WI38 (cell line): ENCODE measurements at regions not wholly inside any gene's neighbourhood (a gene's known extent, or its start where the extent isn't known, plus 50 kb on each side); places are given as distances from the start of the nearest gene placed in this dataset.
"Not testable (repeated sequence)": the region's sequence is repeated elsewhere in the genome, so short reads cannot be mapped to it uniquely, and the experiment has no call there.

Source experiments
- H3K4me3 ChIP-seq: 2 replicates; pipeline ENCODE4 v1.5.1; 2011; ENCODE audit warnings: low read depth, mild to moderate bottlenecking, control low read depth, low read length
- TF ChIP-seq, protein P1 (sequence below): IDR thresholded peaks from 2 replicates; pipeline ENCODE4 v1.5.1; 2012; ENCODE audit warnings: low read depth, mild to moderate bottlenecking, control low read depth, low read length

GRCh38 chr6:78670802-78671201 lies 196.5 kb upstream of the IRAK1BP1 start:
- TF ChIP-seq, protein P1, sequence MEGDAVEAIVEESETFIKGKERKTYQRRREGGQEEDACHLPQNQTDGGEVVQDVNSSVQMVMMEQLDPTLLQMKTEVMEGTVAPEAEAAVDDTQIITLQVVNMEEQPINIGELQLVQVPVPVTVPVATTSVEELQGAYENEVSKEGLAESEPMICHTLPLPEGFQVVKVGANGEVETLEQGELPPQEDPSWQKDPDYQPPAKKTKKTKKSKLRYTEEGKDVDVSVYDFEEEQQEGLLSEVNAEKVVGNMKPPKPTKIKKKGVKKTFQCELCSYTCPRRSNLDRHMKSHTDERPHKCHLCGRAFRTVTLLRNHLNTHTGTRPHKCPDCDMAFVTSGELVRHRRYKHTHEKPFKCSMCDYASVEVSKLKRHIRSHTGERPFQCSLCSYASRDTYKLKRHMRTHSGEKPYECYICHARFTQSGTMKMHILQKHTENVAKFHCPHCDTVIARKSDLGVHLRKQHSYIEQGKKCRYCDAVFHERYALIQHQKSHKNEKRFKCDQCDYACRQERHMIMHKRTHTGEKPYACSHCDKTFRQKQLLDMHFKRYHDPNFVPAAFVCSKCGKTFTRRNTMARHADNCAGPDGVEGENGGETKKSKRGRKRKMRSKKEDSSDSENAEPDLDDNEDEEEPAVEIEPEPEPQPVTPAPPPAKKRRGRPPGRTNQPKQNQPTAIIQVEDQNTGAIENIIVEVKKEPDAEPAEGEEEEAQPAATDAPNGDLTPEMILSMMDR: no peak
- H3K4me3 ChIP-seq: no peak overlapping the region

GRCh38 chr6:78676069-78677007 lies 191.0 kb upstream of the IRAK1BP1 start:
- H3K4me3 ChIP-seq: not testable (repeated sequence)

- TF ChIP-seq, protein P1: no peak
- no peak overlapping the region for H3K4me3 ChIP-seq
These were observed 178.7 kb upstream of the IRAK1BP1 start for GRCh38 chr6:78688668-78689067.

- H3K4me3 ChIP-seq: no peak overlapping the region
- TF ChIP-seq, protein P1: no peak
These were observed 173.5 kb upstream of the IRAK1BP1 start for GRCh38 chr6:78693835-78694234.

- not testable (repeated sequence) for H3K4me3 ChIP-seq
These were observed 172.7 kb upstream of the IRAK1BP1 start for GRCh38 chr6:78694628-78695027.

DNA sequence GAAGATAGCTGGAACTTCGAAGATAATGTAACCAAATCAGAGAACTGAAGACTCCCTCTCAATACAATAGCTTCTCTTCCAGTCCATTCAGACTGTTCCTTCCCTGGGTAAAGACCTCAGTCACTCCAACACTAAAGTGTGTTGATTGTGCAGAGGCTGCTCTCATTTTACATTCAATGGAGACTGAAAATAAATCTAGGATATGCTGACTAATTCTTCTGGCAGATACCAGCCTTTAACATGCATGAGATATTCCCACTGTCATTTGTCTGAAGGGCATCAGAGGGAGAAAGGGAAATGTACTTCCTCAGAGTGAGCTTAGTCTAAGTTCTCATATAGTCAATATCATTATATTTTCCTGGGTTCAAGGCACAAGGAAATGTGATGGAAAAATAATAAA lies 166.4 kb upstream of the IRAK1BP1 start:
- TF ChIP-seq, protein P1: no peak
- H3K4me3 ChIP-seq: no peak overlapping the region

- TF ChIP-seq, protein P1: no peak
- no peak overlapping the region for H3K4me3 ChIP-seq
These were observed 165.9 kb upstream of the IRAK1BP1 start for GRCh38 chr6:78701407-78701806.

DNA sequence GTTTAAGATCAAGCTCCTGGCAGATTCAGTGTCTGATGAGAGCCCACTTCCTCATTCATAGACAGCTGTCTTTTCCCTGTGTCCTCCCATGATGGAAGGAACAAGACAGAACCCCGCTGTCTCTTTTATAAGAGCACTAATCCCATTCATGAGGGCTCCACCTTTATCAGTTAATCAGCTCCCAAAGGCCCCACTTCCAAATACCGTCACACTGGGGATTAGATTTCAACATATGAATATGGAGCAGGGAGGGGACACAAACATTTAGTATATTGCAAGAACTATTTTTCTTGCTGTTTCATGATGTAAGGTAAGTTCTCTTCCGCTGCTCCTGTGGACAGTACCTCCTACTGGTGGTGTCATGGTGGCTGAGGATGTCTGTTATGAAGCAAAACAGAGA lies 158.3 kb upstream of the IRAK1BP1 start:
- no peak overlapping the region for H3K4me3 ChIP-seq
- TF ChIP-seq, protein P1: no peak
